ENCODE measurements at regions not wholly inside any gene's neighbourhood (a gene's known extent, or its start where the extent isn't known, plus 50 kb on each side); places are given as distances from the start of the nearest gene placed in this dataset.
A peak's percentile ranks its signal among the peaks of the same experiment; 100 is the strongest.

DNA sequence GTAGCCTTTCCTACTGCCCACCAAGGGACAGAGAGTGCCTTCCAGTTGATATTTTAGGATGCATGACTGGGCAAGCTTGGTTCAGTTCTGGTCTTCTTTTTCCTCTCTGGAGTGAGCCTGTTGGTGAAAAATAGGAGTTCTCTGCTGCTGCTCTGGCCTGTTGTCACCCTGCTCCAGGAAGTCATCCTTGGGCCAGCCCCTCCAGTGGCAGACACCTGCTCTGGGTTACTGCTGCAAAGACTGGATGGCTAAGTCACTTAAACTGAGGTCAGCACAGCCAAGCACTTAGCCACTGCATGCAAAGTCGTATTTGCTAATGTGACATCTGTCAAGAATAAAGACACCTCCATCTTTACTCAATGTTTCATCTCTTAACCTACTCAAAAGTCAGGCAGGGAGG is 219.6 kb upstream of the ID2 start:
- H2AK5ac ChIP-seq (ENCODE audit: low read depth, low read length) = no peak overlapping the region
- H3K36me3 ChIP-seq (replicated peaks in 1 of 2; ENCODE audit: control insufficient read depth in 2 of 2, insufficient read depth in 2 of 2, low read length in 2 of 2) = no peaks in the 10 kb centered on the region
- H4K91ac ChIP-seq (ENCODE audit: low read depth, low read length, poor library complexity) = no peak overlapping the region
- no peak overlapping the region for H2BK120ac ChIP-seq (ENCODE audit: low read depth, low read length)
- no peak overlapping the region for H3K23ac ChIP-seq (ENCODE audit: low read depth, low read length, poor library complexity)
- no peak overlapping the region for H3K9ac ChIP-seq (ENCODE audit: low read depth, low read length, poor library complexity)
- no peak for DNase-seq (ENCODE audit: low spot score)
- H3K4me3 ChIP-seq (ENCODE audit: low read length in 2 of 2) = no peak overlapping the region
- no peak overlapping the region for H3K18ac ChIP-seq (ENCODE audit: low read length)
- no peak overlapping the region for H3K4ac ChIP-seq (ENCODE audit: low read length)
- no peak overlapping the region for H2BK12ac ChIP-seq (ENCODE audit: low read length)
- H4K8ac ChIP-seq (ENCODE audit: low read depth, low read length) = no peak overlapping the region
- H3K79me1 ChIP-seq (ENCODE audit: low read depth, low read length) = no peaks in the 10 kb centered on the region
- H3K4me1 ChIP-seq (ENCODE audit: control insufficient read depth in 2 of 2, insufficient read depth in 1 of 2, low read depth in 1 of 2, low read length in 2 of 2) = no peaks in the 10 kb centered on the region
- no peak overlapping the region for H2BK15ac ChIP-seq (ENCODE audit: low read length)
- H2AFZ ChIP-seq (ENCODE audit: low read length) = no peak overlapping the region
- peaks cover 0 to 5% (median 0%) of the 10 kb centered on the region in 3 experiments for H3K27me3 ChIP-seq (ENCODE audit: control insufficient read depth in 3 of 3, insufficient read depth in 3 of 3, low read depth in 1 of 3, low read length in 3 of 3)
- no peaks in the 10 kb centered on the region for H3K9me3 ChIP-seq (replicated peaks in 1 of 2; ENCODE audit: control insufficient read depth in 2 of 2, insufficient read depth in 1 of 2, low read depth in 1 of 2, low read length in 2 of 2)
- no peak overlapping the region for H3K27ac ChIP-seq (replicated peaks; ENCODE audit: low read length)
- WGBS, 2 donors (ENCODE audit: extremely low coverage in 2 of 2, insufficient read length in 2 of 2, insufficient replicate concordance in 1 of 2) = no CpG with 5 or more reads among the region's 1 CpG
- H3K4me2 ChIP-seq (ENCODE audit: insufficient read depth, low read length, poor library complexity, severe bottlenecking) = no peak overlapping the region
- no peak overlapping the region for H2BK5ac ChIP-seq (ENCODE audit: low read length)
- H3K14ac ChIP-seq (ENCODE audit: low read length) = no peak overlapping the region

GRCh38 chr2:8462899-8463648 is 218.8 kb upstream of the ID2 start:
- no CpG with 5 or more reads among the region's 18 CpGs for WGBS, 2 donors (ENCODE audit: extremely low coverage in 2 of 2, insufficient read length in 2 of 2, insufficient replicate concordance in 1 of 2)
- H3K4me3 ChIP-seq (ENCODE audit: low read length in 2 of 2) = no peak overlapping the region
- H3K18ac ChIP-seq (ENCODE audit: low read length) = peak overlapping the region; percentile 50
- H4K8ac ChIP-seq (ENCODE audit: low read depth, low read length) = no peak overlapping the region
- no peaks in the 10 kb centered on the region for H3K9me3 ChIP-seq (replicated peaks in 1 of 2; ENCODE audit: control insufficient read depth in 2 of 2, insufficient read depth in 1 of 2, low read depth in 1 of 2, low read length in 2 of 2)
- no peak overlapping the region for H3K4ac ChIP-seq (ENCODE audit: low read length)
- no peak overlapping the region for H2BK5ac ChIP-seq (ENCODE audit: low read length)
- peak overlapping the region; percentile 57 for H2AK5ac ChIP-seq (ENCODE audit: low read depth, low read length)
- H3K4me2 ChIP-seq (ENCODE audit: insufficient read depth, low read length, poor library complexity, severe bottlenecking) = no peak overlapping the region
- H2AFZ ChIP-seq (ENCODE audit: low read length) = no peak overlapping the region
- peaks cover 0 to 5% (median 0%) of the 10 kb centered on the region in 3 experiments for H3K27me3 ChIP-seq (ENCODE audit: control insufficient read depth in 3 of 3, insufficient read depth in 3 of 3, low read depth in 1 of 3, low read length in 3 of 3)
- H3K79me1 ChIP-seq (ENCODE audit: low read depth, low read length) = no peaks in the 10 kb centered on the region
- no peak overlapping the region for H3K14ac ChIP-seq (ENCODE audit: low read length)
- H3K36me3 ChIP-seq (replicated peaks in 1 of 2; ENCODE audit: control insufficient read depth in 2 of 2, insufficient read depth in 2 of 2, low read length in 2 of 2) = no peaks in the 10 kb centered on the region
- no peak overlapping the region for H2BK12ac ChIP-seq (ENCODE audit: low read length)
- no peak overlapping the region for H3K9ac ChIP-seq (ENCODE audit: low read depth, low read length, poor library complexity)
- H3K4me1 ChIP-seq (ENCODE audit: control insufficient read depth in 2 of 2, insufficient read depth in 1 of 2, low read depth in 1 of 2, low read length in 2 of 2) = no peaks in the 10 kb centered on the region
- no peak for DNase-seq (ENCODE audit: low spot score)
- H4K91ac ChIP-seq (ENCODE audit: low read depth, low read length, poor library complexity) = no peak overlapping the region
- peak overlapping the region; percentile 77 for H2BK15ac ChIP-seq (ENCODE audit: low read length)
- peak overlapping the region; percentile 11 for H2BK120ac ChIP-seq (ENCODE audit: low read depth, low read length)
- no peak overlapping the region for H3K27ac ChIP-seq (replicated peaks; ENCODE audit: low read length)
- peak overlapping the region; percentile 53 for H3K23ac ChIP-seq (ENCODE audit: low read depth, low read length, poor library complexity)

- Histone ChIP-seq H2BK15ac (ENCODE audit: low read length) (no peak overlapping the region), H3K27me3 (ENCODE audit: control insufficient read depth in 3 of 3, insufficient read depth in 3 of 3, low read depth in 1 of 3, low read length in 3 of 3) (peaks cover 0 to 5% (median 0%) of the 10 kb centered on the region in 3 experiments), H2BK120ac (ENCODE audit: low read depth, low read length) (no peak overlapping the region), H3K27ac (replicated peaks; ENCODE audit: low read length) (no peak overlapping the region), H3K4me1 (ENCODE audit: control insufficient read depth in 2 of 2, insufficient read depth in 1 of 2, low read depth in 1 of 2, low read length in 2 of 2) (peaks cover 0 to 6% of the 10 kb centered on the region in 2 donors), H2AK5ac (ENCODE audit: low read depth, low read length) (no peak overlapping the region), H3K4ac (ENCODE audit: low read length) (no peak overlapping the region), H3K14ac (ENCODE audit: low read length) (no peak overlapping the region), H3K23ac (ENCODE audit: low read depth, low read length, poor library complexity) (no peak overlapping the region), H3K4me3 (ENCODE audit: low read length in 2 of 2) (no peak overlapping the region), H2BK5ac (ENCODE audit: low read length) (no peak overlapping the region), H3K36me3 (replicated peaks in 1 of 2; ENCODE audit: control insufficient read depth in 2 of 2, insufficient read depth in 2 of 2, low read length in 2 of 2) (no peaks in the 10 kb centered on the region), H4K91ac (ENCODE audit: low read depth, low read length, poor library complexity) (no peak overlapping the region), H2BK12ac (ENCODE audit: low read length) (no peak overlapping the region), H3K9me3 (replicated peaks in 1 of 2; ENCODE audit: control insufficient read depth in 2 of 2, insufficient read depth in 1 of 2, low read depth in 1 of 2, low read length in 2 of 2) (no peaks in the 10 kb centered on the region), H3K9ac (ENCODE audit: low read depth, low read length, poor library complexity) (no peak overlapping the region), H3K18ac (ENCODE audit: low read length) (no peak overlapping the region), H3K79me1 (ENCODE audit: low read depth, low read length) (no peaks in the 10 kb centered on the region), H3K4me2 (ENCODE audit: insufficient read depth, low read length, poor library complexity, severe bottlenecking) (no peak overlapping the region), H4K8ac (ENCODE audit: low read depth, low read length) (no peak overlapping the region), H2AFZ (ENCODE audit: low read length) (no peak overlapping the region)
- no peak for DNase-seq (ENCODE audit: low spot score)
- WGBS, 2 donors (ENCODE audit: extremely low coverage in 2 of 2, insufficient read length in 2 of 2, insufficient replicate concordance in 1 of 2) = no CpG with 5 or more reads among the region's 3 CpGs
Observed at GRCh38 chr2:8465560-8465959, 216.3 kb upstream of the ID2 start.

DNA sequence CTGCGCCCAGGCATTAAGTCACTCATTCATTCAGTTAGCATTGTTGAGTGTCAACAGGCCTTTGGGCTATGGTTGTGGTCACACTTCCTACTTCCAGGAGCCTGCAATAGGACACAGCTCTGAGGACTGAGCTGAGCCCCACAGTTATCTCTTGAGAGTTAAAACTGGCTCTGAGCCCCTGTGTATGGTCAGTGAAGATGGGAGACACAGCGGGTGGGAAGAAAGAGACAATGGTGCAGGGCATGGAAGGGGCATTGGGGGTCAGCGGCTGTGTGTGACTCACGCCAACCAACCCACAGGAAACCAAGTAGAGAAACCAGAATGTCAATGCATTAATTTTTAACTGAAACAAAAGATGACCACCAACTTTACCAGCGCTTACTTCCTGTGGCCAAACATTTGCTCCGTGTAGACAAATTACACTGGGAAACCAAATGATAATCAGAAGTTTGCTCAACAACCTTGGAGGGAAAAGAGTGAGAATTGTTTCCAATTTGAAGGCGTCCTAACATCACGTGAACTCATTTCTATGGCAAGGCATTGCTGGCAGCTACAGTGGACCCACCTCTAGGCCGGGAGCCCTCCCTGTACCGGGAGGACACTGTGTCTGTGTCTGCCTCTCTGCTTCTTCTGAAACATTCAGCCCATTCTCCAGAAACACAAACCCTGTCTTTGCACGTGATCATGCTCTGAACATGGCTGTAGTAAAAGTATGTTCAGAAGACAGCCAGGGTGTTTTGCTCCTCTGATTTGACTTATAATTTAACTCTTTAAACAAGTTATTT is 212.0 kb upstream of the ID2 start:
- Histone ChIP-seq H3K27me3 (ENCODE audit: control insufficient read depth in 3 of 3, insufficient read depth in 3 of 3, low read depth in 1 of 3, low read length in 3 of 3) (no peaks in the 10 kb centered on the region), H2BK15ac (ENCODE audit: low read length) (peak overlapping the region; percentile 0), H2AK5ac (ENCODE audit: low read depth, low read length) (no peak overlapping the region), H3K27ac (replicated peaks; ENCODE audit: low read length) (no peak overlapping the region), H3K9ac (ENCODE audit: low read depth, low read length, poor library complexity) (no peak overlapping the region), H3K14ac (ENCODE audit: low read length) (no peak overlapping the region), H2AFZ (ENCODE audit: low read length) (peak overlapping the region; percentile 56), H3K4me1 (ENCODE audit: control insufficient read depth in 2 of 2, insufficient read depth in 1 of 2, low read depth in 1 of 2, low read length in 2 of 2) (peaks cover 0 to 6% of the 10 kb centered on the region in 2 donors), H2BK5ac (ENCODE audit: low read length) (no peak overlapping the region), H3K18ac (ENCODE audit: low read length) (no peak overlapping the region), H3K4me3 (ENCODE audit: low read length in 2 of 2) (no peak overlapping the region), H3K23ac (ENCODE audit: low read depth, low read length, poor library complexity) (no peak overlapping the region), H4K8ac (ENCODE audit: low read depth, low read length) (no peak overlapping the region), H4K91ac (ENCODE audit: low read depth, low read length, poor library complexity) (no peak overlapping the region), H2BK120ac (ENCODE audit: low read depth, low read length) (no peak overlapping the region), H3K79me1 (ENCODE audit: low read depth, low read length) (no peaks in the 10 kb centered on the region), H3K36me3 (replicated peaks in 1 of 2; ENCODE audit: control insufficient read depth in 2 of 2, insufficient read depth in 2 of 2, low read length in 2 of 2) (no peaks in the 10 kb centered on the region), H3K4ac (ENCODE audit: low read length) (no peak overlapping the region), H3K9me3 (replicated peaks in 1 of 2; ENCODE audit: control insufficient read depth in 2 of 2, insufficient read depth in 1 of 2, low read depth in 1 of 2, low read length in 2 of 2) (no peaks in the 10 kb centered on the region), H2BK12ac (ENCODE audit: low read length) (no peak overlapping the region), H3K4me2 (ENCODE audit: insufficient read depth, low read length, poor library complexity, severe bottlenecking) (no peak overlapping the region)
- WGBS, 2 donors (ENCODE audit: extremely low coverage in 2 of 2, insufficient read length in 2 of 2, insufficient replicate concordance in 1 of 2) = no CpG with 5 or more reads among the region's 11 CpGs
- DNase-seq (ENCODE audit: low spot score) = no peak

All from neuronal stem cell (in vitro differentiated cells).